Neural progenitor cell (in vitro differentiated cells): ENCODE measurements at regions not wholly inside any gene's neighbourhood (a gene's known extent, or its start where the extent isn't known, plus 50 kb on each side); places are given as distances from the start of the nearest gene placed in this dataset.

Source experiments
- CTCF ChIP-seq: fragments of 200-600 bp; sonication (generic); IDR thresholded peaks from 2 replicates; pipeline ENCODE4 v1.5.1; 2017; ENCODE audit warnings: antibody characterized with exemption, mild to moderate bottlenecking
- EZH2 ChIP-seq: fragments of 200-600 bp; sonication (generic); IDR thresholded peaks from 2 replicates; pipeline ENCODE4 v1.6.1; 2017; ENCODE audit warnings: antibody characterized with exemption, mild to moderate bottlenecking, moderate library complexity

DNA sequence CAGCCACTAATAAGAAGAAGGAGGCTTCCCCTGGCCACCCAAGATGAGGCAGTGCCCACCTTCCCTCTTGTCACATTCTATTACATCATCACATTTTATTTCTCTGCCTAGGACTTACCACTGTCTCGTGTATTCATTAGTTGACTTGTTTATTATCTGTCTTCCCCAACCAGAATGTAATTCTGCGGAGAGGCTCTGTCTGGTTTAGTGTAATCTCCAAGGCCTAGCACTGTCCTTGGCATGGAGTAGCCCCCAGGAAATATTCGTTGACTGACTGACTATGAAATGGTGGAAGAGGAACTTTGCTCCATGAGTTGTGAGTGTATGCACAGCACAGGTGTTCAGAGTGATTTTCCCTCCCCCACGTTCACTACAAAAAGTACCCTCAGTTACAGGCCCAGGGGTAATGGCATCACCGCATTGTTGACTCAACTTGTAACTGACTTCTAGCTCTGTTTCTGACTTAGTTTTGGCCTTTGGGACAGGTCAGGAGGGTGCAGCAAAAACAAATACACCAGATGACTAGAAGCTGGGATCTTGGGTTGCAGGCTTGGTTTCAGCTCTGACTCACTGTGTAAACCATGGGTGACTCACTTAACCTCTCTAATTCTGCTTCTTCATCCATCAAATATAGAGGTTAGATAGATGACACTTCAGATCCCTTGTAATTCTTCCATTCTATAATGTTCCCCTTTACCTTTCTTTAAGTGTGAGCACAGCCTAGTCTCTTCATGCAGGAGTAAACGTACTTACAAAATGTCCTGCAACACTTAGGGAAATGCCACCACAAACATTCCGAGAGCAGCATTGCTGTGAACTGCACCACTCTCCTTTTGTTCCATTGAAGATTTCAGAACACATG, 229.7 kb downstream of the KCNRG start:
- TF ChIP-seq CTCF (no peak), EZH2 (no peak)
